ENCODE measurements at regions not wholly inside any gene's neighbourhood (a gene's known extent, or its start where the extent isn't known, plus 50 kb on each side); places are given as distances from the start of the nearest gene placed in this dataset.

- H3K36me3 Mint-ChIP-seq (ENCODE audit: insufficient read depth) = no peaks in the 10 kb centered on the region
- DNase-seq (ENCODE audit: low spot score, unreplicated experiment) = no peak
- no peaks in the 10 kb centered on the region for H3K27me3 Mint-ChIP-seq
- peaks cover 32% of the 10 kb centered on the region for H3K4me1 Mint-ChIP-seq (ENCODE audit: low read depth)
- no peak overlapping the region for H3K4me3 Mint-ChIP-seq (ENCODE audit: low read depth)
- no peak for TF ChIP-seq CTCF (IDR thresholded peaks at IDR 0.05; ENCODE audit: unreplicated experiment)
- no peaks in the 10 kb centered on the region for H3K9me3 Mint-ChIP-seq (ENCODE audit: low read depth)
- peak overlapping the region; percentile 85 for H3K27ac Mint-ChIP-seq
Observed at GRCh38 chr12:131219670-131220330, 266.1 kb downstream of the ADGRD1 start.

- Mint-ChIP-seq H3K4me3 (ENCODE audit: low read depth) (no peak overlapping the region), H3K27me3 (no peaks in the 10 kb centered on the region), H3K9me3 (ENCODE audit: low read depth) (no peaks in the 10 kb centered on the region), H3K36me3 (ENCODE audit: insufficient read depth) (no peaks in the 10 kb centered on the region), H3K27ac (peak overlapping the region; percentile 85), H3K4me1 (ENCODE audit: low read depth) (peaks cover 32% of the 10 kb centered on the region)
- no peak for TF ChIP-seq CTCF (IDR thresholded peaks at IDR 0.05; ENCODE audit: unreplicated experiment)
- peak; percentile 41 for DNase-seq (ENCODE audit: low spot score, unreplicated experiment)
Observed at GRCh38 chr12:131220331-131220685, 266.6 kb downstream of the ADGRD1 start.

- Mint-ChIP-seq H3K27me3 (no peaks in the 10 kb centered on the region), H3K4me3 (ENCODE audit: low read depth) (no peak overlapping the region), H3K4me1 (ENCODE audit: low read depth) (peaks cover 32% of the 10 kb centered on the region), H3K9me3 (ENCODE audit: low read depth) (no peaks in the 10 kb centered on the region), H3K36me3 (ENCODE audit: insufficient read depth) (no peaks in the 10 kb centered on the region), H3K27ac (peak overlapping the region; percentile 45)
- DNase-seq (ENCODE audit: low spot score, unreplicated experiment) = no peak
- no peak for TF ChIP-seq CTCF (IDR thresholded peaks at IDR 0.05; ENCODE audit: unreplicated experiment)
Observed at GRCh38 chr12:131221061-131221956, 267.6 kb downstream of the ADGRD1 start.

GRCh38 chr12:131221957-131222328 is 268.2 kb downstream of the ADGRD1 start:
- Mint-ChIP-seq H3K27me3 (no peaks in the 10 kb centered on the region), H3K4me1 (ENCODE audit: low read depth) (peaks cover 30% of the 10 kb centered on the region), H3K4me3 (ENCODE audit: low read depth) (no peak overlapping the region), H3K36me3 (ENCODE audit: insufficient read depth) (no peaks in the 10 kb centered on the region), H3K27ac (no peak overlapping the region), H3K9me3 (ENCODE audit: low read depth) (no peaks in the 10 kb centered on the region)
- DNase-seq (ENCODE audit: low spot score, unreplicated experiment) = no peak
- TF ChIP-seq CTCF (IDR thresholded peaks at IDR 0.05; ENCODE audit: unreplicated experiment) = no peak

GRCh38 chr12:131222329-131223139 is 268.8 kb downstream of the ADGRD1 start:
- peaks cover 25% of the 10 kb centered on the region for H3K4me1 Mint-ChIP-seq (ENCODE audit: low read depth)
- TF ChIP-seq CTCF (IDR thresholded peaks at IDR 0.05; ENCODE audit: unreplicated experiment) = no peak
- H3K9me3 Mint-ChIP-seq (ENCODE audit: low read depth) = no peaks in the 10 kb centered on the region
- H3K27me3 Mint-ChIP-seq = no peaks in the 10 kb centered on the region
- no peaks in the 10 kb centered on the region for H3K36me3 Mint-ChIP-seq (ENCODE audit: insufficient read depth)
- no peak for DNase-seq (ENCODE audit: low spot score, unreplicated experiment)
- H3K4me3 Mint-ChIP-seq (ENCODE audit: low read depth) = no peak overlapping the region
- peak overlapping the region; percentile 78 for H3K27ac Mint-ChIP-seq
